Osteocyte (in vitro differentiated cells): ENCODE measurements at regions not wholly inside any gene's neighbourhood (a gene's known extent, or its start where the extent isn't known, plus 50 kb on each side); places are given as distances from the start of the nearest gene placed in this dataset.
"Not testable (repeated sequence)": the region's sequence is repeated elsewhere in the genome, so short reads cannot be mapped to it uniquely, and the experiment has no call there.

ENCODE experiments used
- DNase-seq: peaks from one replicate; pipeline ENCODE4 v3.0.0; 2021; ENCODE audit warnings: mixed read lengths; ENCODE audit not compliant: unreplicated experiment; ENCODE audit errors: extremely low spot score
- H3K27ac Mint-ChIP-seq: one replicate; pipeline ENCODE4 v1.8.0; 2021; ENCODE audit warnings: mild to moderate bottlenecking, mixed read lengths; ENCODE audit not compliant: unreplicated experiment
- H3K27me3 Mint-ChIP-seq: one replicate; pipeline ENCODE4 v1.8.0; 2021; ENCODE audit warnings: mixed read lengths; ENCODE audit not compliant: unreplicated experiment
- H3K36me3 Mint-ChIP-seq: one replicate; pipeline ENCODE4 v1.8.0; 2021; ENCODE audit warnings: mixed read lengths; ENCODE audit not compliant: unreplicated experiment
- H3K4me1 Mint-ChIP-seq: one replicate; pipeline ENCODE4 v1.8.0; 2021; ENCODE audit warnings: mixed read lengths; ENCODE audit not compliant: unreplicated experiment
- H3K4me3 Mint-ChIP-seq: one replicate; pipeline ENCODE4 v1.8.0; 2021; ENCODE audit warnings: mild to moderate bottlenecking, moderate library complexity, mixed read lengths; ENCODE audit not compliant: unreplicated experiment
- H3K9me3 Mint-ChIP-seq: one replicate; pipeline ENCODE4 v1.8.0; 2021; ENCODE audit warnings: mixed read lengths; ENCODE audit not compliant: unreplicated experiment
- CTCF ChIP-seq: fragments of 200-600 bp; sonication (generic); IDR thresholded peaks from 2 replicates; pipeline ENCODE4 v1.5.0; 2021; ENCODE audit warnings: antibody characterized with exemption, mild to moderate bottlenecking, moderate library complexity

- DNase-seq, result no peak
- no peak for TF ChIP-seq CTCF
- Mint-ChIP-seq H3K36me3 (no peaks in the 10 kb centered on the region), H3K27ac (no peak overlapping the region), H3K9me3 (peaks cover 5% of the 10 kb centered on the region), H3K27me3 (no peaks in the 10 kb centered on the region), H3K4me3 (no peak overlapping the region), H3K4me1 (no peaks in the 10 kb centered on the region)
Observed at GRCh38 chr3:163561151-163561550, 1517.1 kb downstream of the SI start.

- Mint-ChIP-seq H3K4me3 (no peak overlapping the region), H3K4me1 (no peaks in the 10 kb centered on the region), H3K9me3 (peaks cover 5% of the 10 kb centered on the region), H3K27me3 (no peaks in the 10 kb centered on the region), H3K27ac (no peak overlapping the region), H3K36me3 (no peaks in the 10 kb centered on the region)
- no peak for DNase-seq
- no peak for TF ChIP-seq CTCF
Observed at GRCh38 chr3:163560459-163560858, 1517.8 kb downstream of the SI start.

- Mint-ChIP-seq H3K36me3 (no peaks in the 10 kb centered on the region), H3K27ac (no peak overlapping the region), H3K4me3 (no peak overlapping the region), H3K27me3 (no peaks in the 10 kb centered on the region), H3K4me1 (no peaks in the 10 kb centered on the region), H3K9me3 (no peaks in the 10 kb centered on the region)
- no peak for DNase-seq
- no peak for TF ChIP-seq CTCF
Observed at GRCh38 chr3:163556813-163557523, 1521.3 kb downstream of the SI start.

GRCh38 chr3:163555918-163556317 lies 1522.4 kb downstream of the SI start:
- H3K27ac Mint-ChIP-seq, result no peak overlapping the region
- H3K36me3 Mint-ChIP-seq, result no peaks in the 10 kb centered on the region
- no peak for DNase-seq
- no peak overlapping the region for H3K4me3 Mint-ChIP-seq
- no peaks in the 10 kb centered on the region for H3K4me1 Mint-ChIP-seq
- no peaks in the 10 kb centered on the region for H3K27me3 Mint-ChIP-seq
- peaks cover 5% of the 10 kb centered on the region for H3K9me3 Mint-ChIP-seq
- no peak for TF ChIP-seq CTCF

- no peak for DNase-seq
- no peaks in the 10 kb centered on the region for H3K4me1 Mint-ChIP-seq
- H3K36me3 Mint-ChIP-seq, result no peaks in the 10 kb centered on the region
- no peak for TF ChIP-seq CTCF
- no peak overlapping the region for H3K27ac Mint-ChIP-seq
- H3K9me3 Mint-ChIP-seq, result peaks cover 5% of the 10 kb centered on the region
- H3K4me3 Mint-ChIP-seq, result no peak overlapping the region
- H3K27me3 Mint-ChIP-seq, result no peaks in the 10 kb centered on the region
Observed at GRCh38 chr3:163552659-163552966, 1525.7 kb downstream of the SI start.

GRCh38 chr3:163551915-163552658 lies 1526.2 kb downstream of the SI start:
- H3K27me3 Mint-ChIP-seq, H3K4me1 Mint-ChIP-seq, H3K4me3 Mint-ChIP-seq, H3K9me3 Mint-ChIP-seq, H3K36me3 Mint-ChIP-seq, DNase-seq, H3K27ac Mint-ChIP-seq: not testable (repeated sequence)
